SK-N-SH (cell line): ENCODE measurements at regions not wholly inside any gene's neighbourhood (a gene's known extent, or its start where the extent isn't known, plus 50 kb on each side); places are given as distances from the start of the nearest gene placed in this dataset.

Source experiments
- CTCF ChIA-PET: fragments of 300-600, 350-600 bp; formaldehyde crosslinking; extraction: SDS; loops from one replicate; lab custom pipeline; 2021; lab: Yijun Ruan, JAX
- POLR2A ChIA-PET: fragments of 350-600 bp; sonication (Branson Sonifier 250); formaldehyde crosslinking; extraction: SDS; loops from one replicate; lab custom pipeline; 2020; ENCODE audit warnings: antibody characterized with exemption, inconsistent platforms; lab: Yijun Ruan, JAX
- DNase-seq: peaks from one replicate; pipeline ENCODE4 v3.0.0; 2012
- H2AFZ ChIP-seq: fragments of 200-600 bp; sonication (generic); 2 replicates; pipeline ENCODE4 v1.8.1; 2016; ENCODE audit warnings: antibody characterized with exemption, mild to moderate bottlenecking, low read depth
- H3F3A ChIP-seq: fragments of 200-600 bp; sonication (generic); replicated peaks from 2 replicates; pipeline ENCODE3; 2016; ENCODE audit warnings: antibody characterized with exemption, mild to moderate bottlenecking; ENCODE audit not compliant: insufficient read depth
- H3K27ac ChIP-seq, 2 experiments: fragments of 200-500 bp in 1 of 2; fragments of 200-600 bp in 1 of 2; sonication (Bioruptor generic) in 1 of 2; sonication (generic), shearing (Covaris generic) in 1 of 2; 2 replicates each; pipeline versions ENCODE4 v1.5.1 to v1.6.1; 2014 to 2016; ENCODE audit warnings: low read depth in 2 of 2, inconsistent platforms in 1 of 2, low read length in 1 of 2, mild to moderate bottlenecking in 1 of 2, mixed read lengths in 1 of 2
- H3K27me3 ChIP-seq: fragments of 200-600 bp; sonication (generic), shearing (Covaris generic); 2 replicates; pipeline ENCODE4 v1.6.1; 2016; ENCODE audit warnings: mixed run types; ENCODE audit not compliant: insufficient read depth
- H3K36me3 ChIP-seq, 2 experiments: fragments of 200-500 bp in 1 of 2; fragments of 200-600 bp in 1 of 2; sonication (Bioruptor generic) in 1 of 2; sonication (generic) in 1 of 2; replicated peaks in 1 of 2; 2 replicates each; pipeline versions ENCODE3 to v1.5.1; 2014 to 2016; ENCODE audit warnings: low read length in 1 of 2, mild to moderate bottlenecking in 1 of 2; ENCODE audit not compliant: insufficient read depth in 2 of 2, control insufficient read depth in 1 of 2
- H3K4me1 ChIP-seq, 2 experiments: fragments of 200-500 bp in 1 of 2; fragments of 200-600 bp in 1 of 2; sonication (Bioruptor generic) in 1 of 2; sonication (generic), shearing (Covaris generic) in 1 of 2; 2 replicates each; pipeline versions ENCODE4 v1.5.1 to v1.6.1; 2014 to 2016; ENCODE audit warnings: low read depth in 1 of 2, low read length in 1 of 2, mixed run types in 1 of 2; ENCODE audit not compliant: insufficient read depth in 2 of 2, control insufficient read depth in 1 of 2
- H3K4me2 ChIP-seq: fragments of 200-600 bp; sonication (generic), shearing (Covaris generic); 2 replicates; pipeline ENCODE4 v1.6.1; 2017; ENCODE audit warnings: mixed run types
- H3K4me3 ChIP-seq, 2 experiments: fragments of 200-500 bp in 1 of 2; fragments of 200-600 bp in 1 of 2; sonication (Bioruptor generic) in 1 of 2; sonication (generic), shearing (Covaris generic) in 1 of 2; 2 replicates each; pipeline versions ENCODE4 v1.5.1 to v1.8.1; 2014 to 2016; ENCODE audit warnings: low read depth in 2 of 2, inconsistent platforms in 1 of 2, low read length in 1 of 2, mild to moderate bottlenecking in 1 of 2, mixed read lengths in 1 of 2, moderate library complexity in 1 of 2
- H3K79me2 ChIP-seq: fragments of 200-600 bp; sonication (generic); 2 replicates; pipeline ENCODE4 v1.8.1; 2017; ENCODE audit warnings: mild to moderate bottlenecking; ENCODE audit not compliant: insufficient read depth
- H3K9ac ChIP-seq: fragments of 200-600 bp; sonication (generic); 2 replicates; pipeline ENCODE4 v1.6.1; 2017; ENCODE audit warnings: mixed run types
- H3K9me2 ChIP-seq: fragments of 200-600 bp; sonication (generic); 2 replicates; pipeline ENCODE4 v1.6.1; 2017; ENCODE audit warnings: mixed run types
- H3K9me3 ChIP-seq: fragments of 200-600 bp; sonication (generic); 2 replicates; pipeline ENCODE4 v1.6.1; 2017; ENCODE audit warnings: mixed run types, mild to moderate bottlenecking, moderate library complexity
- H4K20me1 ChIP-seq: fragments of 200-600 bp; sonication (generic); 2 replicates; pipeline ENCODE4 v1.6.1; 2017; ENCODE audit warnings: mild to moderate bottlenecking, mixed run types; ENCODE audit not compliant: insufficient read depth
- CHD2 ChIP-seq: fragments of 150-350 bp; IDR thresholded peaks from 2 replicates; pipeline ENCODE4 v1.6.1; 2018; ENCODE audit warnings: low read length; ENCODE audit not compliant: partially characterized antibody
- EZH2phosphoT487 ChIP-seq: fragments of 200-600 bp; sonication (generic); IDR thresholded peaks from 2 replicates; pipeline ENCODE4 v1.6.1; 2017; ENCODE audit warnings: low read depth, mixed run types, mild to moderate bottlenecking, antibody characterized with exemption, moderate library complexity, borderline replicate concordance
- FOSL2 ChIP-seq: IDR thresholded peaks from 2 replicates; pipeline ENCODE4 v1.4.0; 2012; ENCODE audit warnings: low read depth, mild to moderate bottlenecking, moderate library complexity, borderline replicate concordance
- FOXJ3 ChIP-seq: sonication (generic); formaldehyde crosslinking; IDR thresholded peaks from 2 replicates; pipeline ENCODE4 v1.5.1; 2020; ENCODE audit warnings: mild to moderate bottlenecking, missing genetic modification reagents
- FOXM1 ChIP-seq: IDR thresholded peaks from 2 replicates; pipeline ENCODE4 v1.4.0; 2012; ENCODE audit warnings: low read depth, mild to moderate bottlenecking
- JUND ChIP-seq: IDR thresholded peaks from 2 replicates; pipeline ENCODE4 v1.4.0; 2012
- MAX ChIP-seq: IDR thresholded peaks from 2 replicates; pipeline ENCODE4 v1.4.0; 2012; ENCODE audit warnings: low read depth
- MXI1 ChIP-seq: IDR thresholded peaks from 2 replicates; pipeline ENCODE4 v1.6.1; 2012; ENCODE audit warnings: mild to moderate bottlenecking, low read depth, low read length, improper control_type of control experiment
- NFIC ChIP-seq: IDR thresholded peaks from 2 replicates; pipeline ENCODE4 v1.4.0; 2012; ENCODE audit warnings: borderline replicate concordance
- PBX3 ChIP-seq: IDR thresholded peaks from 2 replicates; pipeline ENCODE4; 2012
- RCOR1 ChIP-seq: fragments of 150-350 bp; IDR thresholded peaks from 2 replicates; pipeline ENCODE4 v1.6.1; 2017; ENCODE audit warnings: antibody characterized with exemption, low read length
- REST ChIP-seq: IDR thresholded peaks from 2 replicates; pipeline ENCODE4 v1.6.1; 2012; ENCODE audit warnings: mild to moderate bottlenecking, low read depth, low read length, moderate library complexity
- RXRA ChIP-seq: IDR thresholded peaks from 2 replicates; pipeline ENCODE4 v1.4.0; 2012; ENCODE audit warnings: low read depth, mild to moderate bottlenecking, borderline replicate concordance
- SIN3A ChIP-seq: IDR thresholded peaks from 2 replicates; pipeline ENCODE4 v1.6.1; 2012; ENCODE audit warnings: low read depth, mild to moderate bottlenecking, low read length, moderate library complexity, borderline replicate concordance
- SMC3 ChIP-seq: IDR thresholded peaks from 2 replicates; pipeline ENCODE4 v1.6.1; 2012; ENCODE audit warnings: low read depth, low read length, improper control_type of control experiment
- TAF1 ChIP-seq: IDR thresholded peaks from 2 replicates; pipeline ENCODE4 v1.6.1; 2012; ENCODE audit warnings: low read depth, mild to moderate bottlenecking, low read length, moderate library complexity, borderline replicate concordance
- USF2 ChIP-seq: fragments of 150-350 bp; IDR thresholded peaks from 2 replicates; pipeline ENCODE4 v1.6.1; 2017; ENCODE audit warnings: antibody characterized with exemption, low read length, low read depth, borderline replicate concordance
- ZBTB33 ChIP-seq: IDR thresholded peaks from 2 replicates; pipeline ENCODE4 v1.4.0; 2012; ENCODE audit warnings: low read depth, borderline replicate concordance
- WGBS: methylation state at CpG from one replicate; pipeline ENCODE4 v1.1.6; 2017; ENCODE audit warnings: low lambda C conversion rate; 5-methylcytosine and 5-hydroxymethylcytosine counted together

GRCh38 chr13:19083340-19083739, 98.3 kb downstream of the TUBA3C start:
- Histone ChIP-seq H3K9ac (no peak overlapping the region), H3K4me1 (no peaks in the 10 kb centered on the region), H3K27me3 (no peaks in the 10 kb centered on the region; the same call in 1 of the 2 replicates)
- ChIA-PET POLR2A (no interaction called here), CTCF (no interaction called here)
- 14% methylated on average over 3 of the region's 3 CpGs for WGBS
- no peak for DNase-seq
- TF ChIP-seq USF2 (no peak), ZBTB33 (no peak), CHD2 (no peak), FOXM1 (no peak), JUND (no peak), RCOR1 (no peak), PBX3 (no peak), FOXJ3 (no peak), SMC3 (no peak), FOSL2 (no peak), MXI1 (no peak), SIN3A (no peak), NFIC (no peak), RXRA (no peak), REST (no peak), MAX (no peak), TAF1 (no peak), EZH2phosphoT487 (no peak)
- TF ChIP-seq, all 33 proteins: peak for 0
- Histone ChIP-seq H3K9me2 (no peaks in the 10 kb centered on the region), H3K9me3 (no peaks in the 10 kb centered on the region), H3K79me2 (no peaks in the 10 kb centered on the region), H2AFZ (no peak overlapping the region), H3K4me3 (no peak overlapping the region), H3K36me3 (no peaks in the 10 kb centered on the region), H4K20me1 (no peaks in the 10 kb centered on the region), H3K27ac (no peak overlapping the region), H3F3A (no peaks in the 10 kb centered on the region), H3K4me2 (no peak overlapping the region)
